ENCODE measurements at regions not wholly inside any gene's neighbourhood (a gene's known extent, or its start where the extent isn't known, plus 50 kb on each side); places are given as distances from the start of the nearest gene placed in this dataset.
A peak's percentile ranks its signal among the peaks of the same experiment; 100 is the strongest.

DNA sequence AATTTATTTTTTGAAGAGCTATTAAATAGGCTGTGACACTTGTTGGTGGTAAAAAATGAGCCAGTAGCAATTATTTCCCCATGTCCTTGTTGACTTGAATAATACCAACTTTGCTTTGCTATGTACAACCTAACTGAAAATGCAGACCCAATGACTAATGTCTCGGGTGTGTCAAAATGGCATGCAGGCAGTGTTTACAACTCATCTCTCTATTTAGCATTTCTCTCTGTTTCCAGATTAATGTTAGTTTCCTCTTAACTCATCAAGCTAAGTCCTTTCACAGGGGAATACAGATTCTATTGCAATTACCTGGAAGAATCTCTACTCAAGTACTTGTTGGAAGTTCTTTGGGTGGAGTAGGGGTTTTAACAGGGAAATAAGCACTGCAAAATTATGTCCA, 504.4 kb downstream of the BCKDHB start:
- H3K9me3 ChIP-seq (ENCODE audit: control insufficient read depth in 2 of 2, insufficient read depth in 1 of 2, low read depth in 1 of 2, low read length in 1 of 2), result peaks cover 0 to 9% of the 10 kb centered on the region in 2 donors
- no peak overlapping the region for H3K27ac ChIP-seq (ENCODE audit: low read depth in 1 of 3, low read length in 2 of 3)
- H3K4me1 ChIP-seq (ENCODE audit: control insufficient read depth in 3 of 3, insufficient read depth in 2 of 3, low read depth in 1 of 3, low read length in 2 of 3), result no peaks in the 10 kb centered on the region
- FAIRE-seq (no peak), DNase-seq (no peak)
- H3K36me3 ChIP-seq (ENCODE audit: control insufficient read depth in 3 of 3, insufficient read depth in 2 of 3, low read depth in 1 of 3, low read length in 3 of 3), result no peaks in the 10 kb centered on the region
- no peak overlapping the region for H3K4me3 ChIP-seq (ENCODE audit: low read depth in 1 of 3, low read length in 3 of 3)
- H3K27me3 ChIP-seq (ENCODE audit: control insufficient read depth in 3 of 3, insufficient read depth in 3 of 3, low read length in 3 of 3), result no peaks in the 10 kb centered on the region
- WGBS, 3 donors, result 76 to 91% (median 77%) methylated on average over 1 of the region's 1 CpG

DNA sequence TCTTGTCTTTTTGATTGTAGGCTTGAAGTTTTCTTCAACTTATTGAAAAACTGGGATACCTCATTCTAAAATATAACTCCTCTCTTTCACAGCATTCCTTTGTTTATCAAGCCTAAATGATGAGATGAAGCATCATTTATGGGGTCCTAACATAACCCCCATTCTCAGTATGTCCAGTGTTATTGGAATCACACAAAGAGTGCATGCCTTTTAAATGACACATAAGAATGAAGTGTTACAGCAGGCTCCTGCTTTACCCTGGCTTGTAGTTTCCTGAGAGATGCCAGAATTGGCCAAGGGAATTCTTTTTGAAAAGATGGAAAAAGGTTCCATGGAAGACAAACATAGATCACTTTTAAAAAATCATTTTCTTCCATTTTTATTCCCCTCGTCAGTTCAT, 502.4 kb downstream of the BCKDHB start:
- WGBS, 3 donors, result 81 to 88% (median 86%) methylated on average over 1 of the region's 1 CpG
- H3K27me3 ChIP-seq (ENCODE audit: control insufficient read depth in 3 of 3, insufficient read depth in 3 of 3, low read length in 3 of 3), result no peaks in the 10 kb centered on the region
- H3K9me3 ChIP-seq (ENCODE audit: control insufficient read depth in 2 of 2, insufficient read depth in 1 of 2, low read depth in 1 of 2, low read length in 1 of 2), result peaks cover 0 to 9% of the 10 kb centered on the region in 2 donors
- H3K4me3 ChIP-seq (ENCODE audit: low read depth in 1 of 3, low read length in 3 of 3), result no peak overlapping the region
- H3K4me1 ChIP-seq (ENCODE audit: control insufficient read depth in 3 of 3, insufficient read depth in 2 of 3, low read depth in 1 of 3, low read length in 2 of 3), result no peaks in the 10 kb centered on the region
- FAIRE-seq (no peak), DNase-seq (no peak)
- no peak overlapping the region for H3K27ac ChIP-seq (ENCODE audit: low read depth in 1 of 3, low read length in 2 of 3)
- H3K36me3 ChIP-seq (ENCODE audit: control insufficient read depth in 3 of 3, insufficient read depth in 2 of 3, low read depth in 1 of 3, low read length in 3 of 3), result no peaks in the 10 kb centered on the region

DNA sequence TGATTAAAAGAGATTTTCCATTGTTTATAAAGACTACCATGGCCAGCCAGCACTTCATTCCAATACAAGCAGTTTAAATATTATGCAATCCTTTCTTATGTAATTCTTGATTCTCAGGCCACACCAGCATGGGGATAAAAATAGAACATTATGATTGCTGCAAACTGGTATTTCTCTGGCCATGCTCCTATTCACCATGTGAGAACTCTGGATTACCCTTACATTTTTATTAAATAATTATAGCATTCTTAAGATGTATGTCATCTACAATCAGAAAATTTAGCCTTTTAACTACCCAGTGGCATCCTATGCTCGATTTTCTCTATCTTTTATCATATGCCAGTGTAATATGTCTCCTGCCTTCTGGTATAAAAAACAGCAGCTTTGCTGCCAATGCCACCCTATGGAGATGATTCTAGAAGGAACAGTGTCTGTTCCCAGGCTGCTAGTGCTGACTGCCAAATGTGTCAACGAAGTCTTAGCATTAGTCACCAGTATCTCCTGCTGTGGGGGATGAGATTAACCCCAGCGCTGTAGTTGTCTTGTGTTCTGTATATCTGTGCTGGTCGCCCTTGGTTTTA, 501.4 kb downstream of the BCKDHB start:
- WGBS, 3 donors, result 65 to 75% (median 70%) methylated on average over 4 of the region's 4 CpGs
- no peaks in the 10 kb centered on the region for H3K36me3 ChIP-seq (ENCODE audit: control insufficient read depth in 3 of 3, insufficient read depth in 2 of 3, low read depth in 1 of 3, low read length in 3 of 3)
- FAIRE-seq, result no peak
- no peaks in the 10 kb centered on the region for H3K4me1 ChIP-seq (ENCODE audit: control insufficient read depth in 3 of 3, insufficient read depth in 2 of 3, low read depth in 1 of 3, low read length in 2 of 3)
- H3K4me3 ChIP-seq (ENCODE audit: low read depth in 1 of 3, low read length in 3 of 3), result no peak overlapping the region
- no peak overlapping the region for H3K27ac ChIP-seq (ENCODE audit: low read depth in 1 of 3, low read length in 2 of 3)
- no peak for DNase-seq
- H3K27me3 ChIP-seq (ENCODE audit: control insufficient read depth in 3 of 3, insufficient read depth in 3 of 3, low read length in 3 of 3), result no peaks in the 10 kb centered on the region
- peaks cover 0 to 9% of the 10 kb centered on the region in 2 donors for H3K9me3 ChIP-seq (ENCODE audit: control insufficient read depth in 2 of 2, insufficient read depth in 1 of 2, low read depth in 1 of 2, low read length in 1 of 2)

DNA sequence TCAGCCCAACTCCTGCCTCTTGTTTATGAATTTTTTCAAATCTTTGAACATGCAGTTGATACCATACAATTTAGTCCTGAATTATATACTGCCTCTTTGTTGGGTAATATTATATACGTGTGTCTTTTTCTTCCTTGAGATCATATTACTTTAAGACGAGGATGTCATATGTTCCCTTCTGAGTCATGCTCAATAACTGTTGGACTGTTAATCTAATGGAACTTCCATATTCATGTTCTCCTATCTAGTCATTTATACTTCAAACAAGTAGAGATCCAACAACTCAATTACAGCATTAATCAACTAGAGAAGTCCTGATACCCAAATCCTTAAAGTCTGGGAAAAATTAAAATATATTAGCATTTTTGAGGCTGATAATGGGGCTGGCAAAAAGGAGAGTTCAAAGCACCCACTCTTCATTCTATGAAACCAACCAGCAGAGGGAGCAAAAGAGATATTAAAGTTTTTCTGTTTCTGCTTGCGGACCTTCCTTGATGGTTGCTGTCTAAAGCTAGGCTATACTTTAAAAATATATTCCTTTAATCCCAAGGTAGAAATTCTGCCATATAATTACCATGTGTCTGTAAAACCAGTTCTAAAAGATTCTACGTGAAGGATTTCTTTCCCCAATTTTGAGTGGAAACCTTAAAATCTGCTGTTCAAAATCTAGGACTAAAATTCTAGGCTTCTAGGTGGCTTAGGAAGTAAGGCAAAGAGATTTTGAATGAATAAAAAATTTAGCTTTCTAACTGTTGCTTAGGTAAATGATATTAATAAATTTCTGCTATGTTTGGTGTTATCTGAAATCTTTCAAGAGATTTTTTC, 498.9 kb downstream of the BCKDHB start:
- Histone ChIP-seq H3K27ac (ENCODE audit: low read depth in 1 of 3, low read length in 2 of 3) (no peak overlapping the region), H3K36me3 (ENCODE audit: control insufficient read depth in 3 of 3, insufficient read depth in 2 of 3, low read depth in 1 of 3, low read length in 3 of 3) (no peaks in the 10 kb centered on the region), H3K4me3 (ENCODE audit: low read depth in 1 of 3, low read length in 3 of 3) (no peak overlapping the region), H3K4me1 (ENCODE audit: control insufficient read depth in 3 of 3, insufficient read depth in 2 of 3, low read depth in 1 of 3, low read length in 2 of 3) (no peaks in the 10 kb centered on the region), H3K27me3 (ENCODE audit: control insufficient read depth in 3 of 3, insufficient read depth in 3 of 3, low read length in 3 of 3) (no peaks in the 10 kb centered on the region), H3K9me3 (ENCODE audit: control insufficient read depth in 2 of 2, insufficient read depth in 1 of 2, low read depth in 1 of 2, low read length in 1 of 2) (no peaks in the 10 kb centered on the region)
- FAIRE-seq (no peak), DNase-seq (peak; percentile 43 to 56)
- 13 to 30% (median 17%) methylated on average over 4 of the region's 4 CpGs for WGBS, 3 donors

DNA sequence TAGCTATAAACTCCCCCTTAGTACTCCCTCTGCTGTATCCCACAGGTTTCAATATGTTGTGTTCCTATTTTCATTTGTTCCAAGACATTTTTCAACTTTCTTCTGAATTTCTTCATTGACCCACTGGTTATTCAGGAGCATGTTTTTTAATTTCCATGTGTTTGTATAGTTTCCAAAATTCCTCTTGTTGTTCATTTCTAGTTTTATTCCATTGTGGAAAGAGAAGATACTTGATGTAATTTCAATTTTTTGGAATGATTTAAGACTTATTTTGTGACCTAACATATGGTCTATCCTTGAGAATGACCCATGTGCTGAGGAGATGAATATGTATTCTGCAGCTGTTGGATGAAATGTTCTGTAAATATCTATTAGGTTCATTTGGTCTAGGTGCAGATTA, 497.2 kb downstream of the BCKDHB start:
- H3K4me1 ChIP-seq (ENCODE audit: control insufficient read depth in 3 of 3, insufficient read depth in 2 of 3, low read depth in 1 of 3, low read length in 2 of 3), result no peaks in the 10 kb centered on the region
- H3K4me3 ChIP-seq (ENCODE audit: low read depth in 1 of 3, low read length in 3 of 3), result no peak overlapping the region
- FAIRE-seq, result peak; percentile 23
- no peaks in the 10 kb centered on the region for H3K27me3 ChIP-seq (ENCODE audit: control insufficient read depth in 3 of 3, insufficient read depth in 3 of 3, low read length in 3 of 3)
- H3K9me3 ChIP-seq (ENCODE audit: control insufficient read depth in 2 of 2, insufficient read depth in 1 of 2, low read depth in 1 of 2, low read length in 1 of 2), result no peaks in the 10 kb centered on the region
- no peak overlapping the region for H3K27ac ChIP-seq (ENCODE audit: low read depth in 1 of 3, low read length in 2 of 3)
- no peaks in the 10 kb centered on the region for H3K36me3 ChIP-seq (ENCODE audit: control insufficient read depth in 3 of 3, insufficient read depth in 2 of 3, low read depth in 1 of 3, low read length in 3 of 3)
- DNase-seq, result no peak

DNA sequence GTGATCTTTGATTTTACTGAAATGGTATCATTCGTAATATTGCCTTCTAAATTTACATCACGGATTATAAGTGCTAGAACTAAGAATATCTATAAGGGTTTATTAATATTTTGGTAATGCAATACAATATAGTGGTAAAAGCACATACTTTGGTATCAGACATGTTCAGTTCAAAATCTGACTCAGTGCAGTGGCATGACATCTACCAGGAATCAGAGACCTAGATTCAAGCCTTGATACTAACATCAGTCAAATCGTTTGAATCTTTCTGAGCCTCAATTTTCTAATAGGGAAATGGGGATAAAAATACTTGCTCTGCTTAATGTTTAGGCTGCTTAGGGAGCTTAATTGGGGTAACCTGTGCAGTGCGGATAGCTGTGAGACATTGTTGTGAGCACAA, 488.0 kb downstream of the BCKDHB start:
- DNase-seq, result no peak
- H3K36me3 ChIP-seq (ENCODE audit: control insufficient read depth in 3 of 3, insufficient read depth in 2 of 3, low read depth in 1 of 3, low read length in 3 of 3), result no peaks in the 10 kb centered on the region
- no peaks in the 10 kb centered on the region for H3K9me3 ChIP-seq (ENCODE audit: control insufficient read depth in 2 of 2, insufficient read depth in 1 of 2, low read depth in 1 of 2, low read length in 1 of 2)
- H3K27ac ChIP-seq (ENCODE audit: low read depth in 1 of 3, low read length in 2 of 3), result no peak overlapping the region
- WGBS, 3 donors, result 87 to 90% (median 90%) methylated on average over 4 of the region's 4 CpGs
- no peaks in the 10 kb centered on the region for H3K27me3 ChIP-seq (ENCODE audit: control insufficient read depth in 3 of 3, insufficient read depth in 3 of 3, low read length in 3 of 3)
- no peak overlapping the region for H3K4me3 ChIP-seq (ENCODE audit: low read depth in 1 of 3, low read length in 3 of 3)
- FAIRE-seq, result no peak
- H3K4me1 ChIP-seq (ENCODE audit: control insufficient read depth in 3 of 3, insufficient read depth in 2 of 3, low read depth in 1 of 3, low read length in 2 of 3), result no peaks in the 10 kb centered on the region

DNA sequence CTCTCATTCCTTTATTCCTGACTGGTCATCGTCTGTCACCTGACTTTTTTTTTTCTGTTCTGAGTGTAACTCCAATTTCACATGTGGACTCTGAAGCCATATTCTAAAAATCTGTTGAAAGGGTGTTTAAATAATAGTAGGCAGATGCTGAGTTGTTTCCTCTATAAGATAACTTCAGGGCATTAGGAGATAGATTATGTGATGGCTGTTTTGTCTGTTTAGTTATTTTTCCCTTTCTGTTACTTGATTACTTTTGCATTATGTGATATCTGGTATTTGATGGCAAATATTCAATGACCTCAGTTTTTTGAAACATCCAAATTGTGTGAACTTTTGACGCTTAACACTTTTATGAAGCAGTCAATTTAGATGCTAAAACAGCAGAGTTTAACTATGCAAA, 486.0 kb downstream of the BCKDHB start:
- Histone ChIP-seq H3K36me3 (ENCODE audit: control insufficient read depth in 3 of 3, insufficient read depth in 2 of 3, low read depth in 1 of 3, low read length in 3 of 3) (no peaks in the 10 kb centered on the region), H3K27me3 (ENCODE audit: control insufficient read depth in 3 of 3, insufficient read depth in 3 of 3, low read length in 3 of 3) (no peaks in the 10 kb centered on the region), H3K4me1 (ENCODE audit: control insufficient read depth in 3 of 3, insufficient read depth in 2 of 3, low read depth in 1 of 3, low read length in 2 of 3) (no peaks in the 10 kb centered on the region), H3K4me3 (ENCODE audit: low read depth in 1 of 3, low read length in 3 of 3) (no peak overlapping the region), H3K27ac (ENCODE audit: low read depth in 1 of 3, low read length in 2 of 3) (no peak overlapping the region), H3K9me3 (ENCODE audit: control insufficient read depth in 2 of 2, insufficient read depth in 1 of 2, low read depth in 1 of 2, low read length in 1 of 2) (no peaks in the 10 kb centered on the region)
- 83 to 95% (median 93%) methylated on average over 2 of the region's 2 CpGs for WGBS, 3 donors
- no peak for FAIRE-seq
- no peak for DNase-seq

DNA sequence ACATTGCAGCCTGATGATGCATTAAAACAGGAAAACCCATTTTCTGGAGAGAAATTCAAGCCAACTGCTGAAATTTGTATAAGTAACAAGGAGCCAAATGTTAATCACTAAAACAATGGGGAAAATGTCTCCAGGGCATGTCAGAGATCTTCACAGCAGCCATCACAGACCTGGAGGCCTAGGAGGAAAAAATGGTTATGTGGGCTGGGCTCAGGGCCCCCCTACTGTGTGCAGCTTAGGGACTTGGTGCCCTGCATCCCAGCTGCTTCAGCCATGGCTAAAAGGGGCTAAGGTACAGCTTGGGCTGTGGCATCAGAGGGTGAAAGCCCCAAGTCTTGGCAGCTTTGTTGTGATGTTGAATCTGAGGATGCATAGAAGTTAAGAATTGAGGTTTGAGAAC, 479.8 kb downstream of the BCKDHB start:
- H3K36me3 ChIP-seq (ENCODE audit: control insufficient read depth in 3 of 3, insufficient read depth in 2 of 3, low read depth in 1 of 3, low read length in 3 of 3), result no peaks in the 10 kb centered on the region
- FAIRE-seq (no peak), DNase-seq (no peak)
- H3K4me3 ChIP-seq (ENCODE audit: low read depth in 1 of 3, low read length in 3 of 3), result no peak overlapping the region
- no peaks in the 10 kb centered on the region for H3K27me3 ChIP-seq (ENCODE audit: control insufficient read depth in 3 of 3, insufficient read depth in 3 of 3, low read length in 3 of 3)
- peaks cover 0 to 10% of the 10 kb centered on the region in 2 donors for H3K9me3 ChIP-seq (ENCODE audit: control insufficient read depth in 2 of 2, insufficient read depth in 1 of 2, low read depth in 1 of 2, low read length in 1 of 2)
- H3K4me1 ChIP-seq (ENCODE audit: control insufficient read depth in 3 of 3, insufficient read depth in 2 of 3, low read depth in 1 of 3, low read length in 2 of 3), result no peaks in the 10 kb centered on the region
- no peak overlapping the region for H3K27ac ChIP-seq (ENCODE audit: low read depth in 1 of 3, low read length in 2 of 3)
